CD14-positive monocyte (primary cell): ENCODE measurements at regions not wholly inside any gene's neighbourhood (a gene's known extent, or its start where the extent isn't known, plus 50 kb on each side); places are given as distances from the start of the nearest gene placed in this dataset.

Experiments
- DNase-seq, 3 donors: peaks; one replicate each; pipeline ENCODE4 v3.0.0-alpha.2; 2011 to 2022
- H2AFZ ChIP-seq: 2 replicates; pipeline ENCODE4 v1.6.0; 2012; ENCODE audit warnings: mild to moderate bottlenecking, low read depth, low read length, inconsistent platforms; ENCODE audit not compliant: insufficient read depth, poor library complexity, severe bottlenecking
- H3K27ac ChIP-seq, 2 donors: 1 replicate in 1 of 2; 2 replicates in 1 of 2; pipeline ENCODE4 v1.5.1; 2012 to 2013; ENCODE audit warnings: low read length in 2 of 2, control low read depth in 1 of 2, inconsistent platforms in 1 of 2, low read depth in 1 of 2, mild to moderate bottlenecking in 1 of 2
- H3K27me3 ChIP-seq, 2 donors: one replicate each; pipeline versions ENCODE4 v1.6.0 to v1.6.1; 2011 to 2013; ENCODE audit warnings: low read length in 2 of 2; ENCODE audit not compliant: control insufficient read depth in 2 of 2, insufficient read depth in 2 of 2
- H3K36me3 ChIP-seq, 2 donors: replicated peaks in 1 of 2; 1 replicate in 1 of 2; 2 replicates in 1 of 2; pipeline versions ENCODE4 v1.5.1 to v1.6.1; 2012 to 2013; ENCODE audit warnings: low read length in 2 of 2, control low read depth in 1 of 2, inconsistent platforms in 1 of 2, mild to moderate bottlenecking in 1 of 2; ENCODE audit not compliant: insufficient read depth in 2 of 2, control insufficient read depth in 1 of 2
- H3K4me1 ChIP-seq, 2 donors: 1 replicate in 1 of 2; 2 replicates in 1 of 2; pipeline versions ENCODE4 v1.5.1 to v1.6.1; 2012 to 2013; ENCODE audit warnings: low read length in 2 of 2, control low read depth in 1 of 2, inconsistent platforms in 1 of 2, mild to moderate bottlenecking in 1 of 2, moderate library complexity in 1 of 2; ENCODE audit not compliant: insufficient read depth in 2 of 2, control insufficient read depth in 1 of 2
- H3K4me2 ChIP-seq: replicated peaks from 2 replicates; pipeline ENCODE3; 2012; ENCODE audit warnings: low read length, moderate library complexity, mild to moderate bottlenecking; ENCODE audit not compliant: poor library complexity, severe bottlenecking; ENCODE audit errors: extremely low read depth
- H3K4me3 ChIP-seq, 3 experiments: fragments of 200-600 bp in 1 of 3; sonication (generic) in 1 of 3; replicated peaks in 1 of 3; 1 replicate in 2 of 3; 2 replicates in 1 of 3; pipeline ENCODE4 v1.5.1; 2011 to 2013; ENCODE audit warnings: low read length in 3 of 3, mild to moderate bottlenecking in 3 of 3, control low read depth in 2 of 3, low read depth in 2 of 3, inconsistent platforms in 1 of 3, moderate library complexity in 1 of 3
- H3K79me2 ChIP-seq: 2 replicates; pipeline ENCODE4 v1.6.0; 2012; ENCODE audit warnings: mild to moderate bottlenecking, control low read depth, inconsistent platforms, low read length, moderate library complexity; ENCODE audit not compliant: insufficient read depth
- H3K9ac ChIP-seq: 2 replicates; pipeline ENCODE4 v1.6.0; 2017; ENCODE audit warnings: low read length, mild to moderate bottlenecking; ENCODE audit not compliant: insufficient read depth, poor library complexity, severe bottlenecking
- H3K9me3 ChIP-seq, 2 donors: replicated peaks in 1 of 2; 1 replicate in 1 of 2; 2 replicates in 1 of 2; pipeline versions ENCODE4 v1.5.1 to v1.6.1; 2012 to 2013; ENCODE audit warnings: low read length in 2 of 2, control low read depth in 1 of 2; ENCODE audit not compliant: control insufficient read depth in 1 of 2, insufficient read depth in 1 of 2
- H4K20me1 ChIP-seq: 2 replicates; pipeline ENCODE4 v1.6.0; 2012; ENCODE audit warnings: mild to moderate bottlenecking, low read length, control low read depth, moderate library complexity; ENCODE audit not compliant: insufficient read depth
- H3K27ac Mint-ChIP-seq, 7 donors: one replicate each; pipeline ENCODE4 v1.8.0; 2020; ENCODE audit warnings: mild to moderate bottlenecking in 7 of 7, mixed read lengths in 7 of 7, moderate library complexity in 6 of 7, inconsistent platforms in 2 of 7
- H3K27me3 Mint-ChIP-seq, 3 donors: one replicate each; pipeline ENCODE4 v1.8.0; 2021 to 2022; ENCODE audit warnings: low read depth in 3 of 3, mild to moderate bottlenecking in 3 of 3, mixed read lengths in 3 of 3, moderate library complexity in 3 of 3, inconsistent platforms in 1 of 3
- H3K36me3 Mint-ChIP-seq, 2 donors: one replicate each; pipeline ENCODE4 v1.8.0; 2020; ENCODE audit warnings: mixed read lengths in 2 of 2, inconsistent platforms in 1 of 2, mild to moderate bottlenecking in 1 of 2
- H3K4me1 Mint-ChIP-seq: one replicate; pipeline ENCODE4 v1.8.0; 2020; ENCODE audit warnings: mild to moderate bottlenecking, mixed read lengths
- H3K4me3 Mint-ChIP-seq, 2 donors: one replicate each; pipeline ENCODE4 v1.8.0; 2020; ENCODE audit warnings: mild to moderate bottlenecking in 2 of 2, mixed read lengths in 2 of 2, moderate library complexity in 1 of 2
- H3K9me3 Mint-ChIP-seq, 7 donors: one replicate each; pipeline ENCODE4 v1.8.0; 2020 to 2022; ENCODE audit warnings: mixed read lengths in 7 of 7, mild to moderate bottlenecking in 6 of 7, moderate library complexity in 6 of 7, inconsistent platforms in 2 of 7
- CTCF ChIP-seq: fragments of 200-600 bp; IDR thresholded peaks from one replicate; pipeline ENCODE4 v1.8.0; 2022; ENCODE audit warnings: antibody characterized with exemption, mild to moderate bottlenecking
- WGBS: methylation state at CpG from one replicate; pipeline ENCODE4 v1.1.5; 2013; ENCODE audit warnings: missing lambda C conversion rate; ENCODE audit not compliant: insufficient coverage; 5-methylcytosine and 5-hydroxymethylcytosine counted together
- intact Hi-C, 2 donors: fragments of 100-400 bp; cut with micrococcal nuclease; formaldehyde crosslinking; loops; one replicate each; pipeline versions ENCODE4 v1.15.0 to v1.15.1; 2023

GRCh38 chr11:127105593-127106541 is 105.3 kb upstream of the KIRREL3 start:
- no peak for TF ChIP-seq CTCF

GRCh38 chr11:127103586-127104388 is 103.2 kb upstream of the KIRREL3 start:
- intact Hi-C loops = no loop called here
- Histone ChIP-seq H3K9ac (no peak overlapping the region), H3K4me2 (no peak overlapping the region), H4K20me1 (no peaks in the 10 kb centered on the region), H3K4me1 (no peaks in the 10 kb centered on the region), H3K79me2 (no peaks in the 10 kb centered on the region), H3K4me3 (no peak overlapping the region), H3K27ac (no peak overlapping the region), H3K9me3 (no peaks in the 10 kb centered on the region), H3K36me3 (no peaks in the 10 kb centered on the region), H2AFZ (no peak overlapping the region), H3K27me3 (no peaks in the 10 kb centered on the region)
- 80% methylated on average over 5 of the region's 9 CpGs for WGBS
- Mint-ChIP-seq H3K9me3 (peaks cover 0 to 4% (median 2%) of the 10 kb centered on the region in 7 donors), H3K36me3 (no peaks in the 10 kb centered on the region), H3K27ac (no peak overlapping the region), H3K4me1 (no peaks in the 10 kb centered on the region), H3K4me3 (no peak overlapping the region), H3K27me3 (peaks cover 0 to 3% (median 0%) of the 10 kb centered on the region in 3 donors)
- TF ChIP-seq CTCF = no peak
- DNase-seq = no peak

More at GRCh38 chr11:127105593-127106541, 105.3 kb upstream of the KIRREL3 start:
- H3K79me2 ChIP-seq = no peaks in the 10 kb centered on the region
- H4K20me1 ChIP-seq = no peaks in the 10 kb centered on the region
- intact Hi-C loops = no loop called here
- peaks cover 0 to 7% (median 2%) of the 10 kb centered on the region in 7 donors for H3K9me3 Mint-ChIP-seq
- no peaks in the 10 kb centered on the region for H3K36me3 Mint-ChIP-seq
- H3K4me3 Mint-ChIP-seq = no peak overlapping the region
- no peak overlapping the region for H3K27ac ChIP-seq
- no peak overlapping the region for H3K4me3 ChIP-seq
- no peak overlapping the region for H2AFZ ChIP-seq
- H3K4me1 ChIP-seq = no peaks in the 10 kb centered on the region
- peaks cover 0 to 5% (median 0%) of the 10 kb centered on the region in 3 donors for H3K27me3 Mint-ChIP-seq
- H3K27me3 ChIP-seq = no peaks in the 10 kb centered on the region
- peaks cover 8% of the 10 kb centered on the region for H3K4me1 Mint-ChIP-seq
- H3K36me3 ChIP-seq = no peaks in the 10 kb centered on the region
- no peak for DNase-seq
- H3K4me2 ChIP-seq = no peak overlapping the region
- no peaks in the 10 kb centered on the region for H3K9me3 ChIP-seq
- no peak overlapping the region for H3K27ac Mint-ChIP-seq
- 65% methylated on average over 10 of the region's 15 CpGs for WGBS
- no peak overlapping the region for H3K9ac ChIP-seq
